Esophagus squamous epithelium (tissue), 4 donors: ENCODE measurements at regions not wholly inside any gene's neighbourhood (a gene's known extent, or its start where the extent isn't known, plus 50 kb on each side); places are given as distances from the start of the nearest gene placed in this dataset.

ENCODE experiments used
- CTCF ChIP-seq, 6 experiments: fragments of 450-650 bp in 4 of 6; fragments of 200-600 bp in 2 of 6; sonication (generic) in 2 of 6; IDR thresholded peaks; one replicate each; pipeline ENCODE4 v1.5.1; 2016 to 2019; ENCODE audit warnings: antibody characterized with exemption in 6 of 6, mild to moderate bottlenecking in 4 of 6, moderate library complexity in 4 of 6
- POLR2A ChIP-seq, 4 donors: fragments of 450-650 bp; IDR thresholded peaks; one replicate each; pipeline ENCODE4 v1.6.1; 2017; ENCODE audit warnings: antibody characterized with exemption in 4 of 4, mild to moderate bottlenecking in 4 of 4, moderate library complexity in 3 of 4

GRCh38 chr18:73639788-73640187, 507.8 kb downstream of the FBXO15 start:
- no peak for TF ChIP-seq CTCF (IDR thresholded peaks at IDR 0.05)
- TF ChIP-seq POLR2A (IDR thresholded peaks at IDR 0.05), result no peak
